IMR-90 (cell line): ENCODE measurements at regions not wholly inside any gene's neighbourhood (a gene's known extent, or its start where the extent isn't known, plus 50 kb on each side); places are given as distances from the start of the nearest gene placed in this dataset.

Experiments
- ATAC-seq: fragments of 200-7000 bp; cut with Tn5 transposase; 2 replicates; pipeline ENCODE4 v1.9.1; 2020; ENCODE audit warnings: low read depth, mild to moderate bottlenecking, moderate library complexity
- BruUV-seq: library from RNA; stranded (reverse); fragments of 400-500 nt; replicated peaks from 2 replicates; lab custom pipeline; 2021; lab: Mats Ljungman, UMichigan
- CTCF ChIA-PET: fragments of 300-600 bp; formaldehyde crosslinking; extraction: SDS; loops from one replicate; lab custom pipeline; 2021; ENCODE audit warnings: antibody characterized with exemption; lab: Yijun Ruan, JAX
- POLR2A ChIA-PET: fragments of 300-600 bp; sonication (Branson Sonifier 250); formaldehyde crosslinking; loops from one replicate; lab custom pipeline; 2022; ENCODE audit warnings: antibody characterized with exemption; ENCODE audit not compliant: unreplicated experiment; lab: Charles Lee
- DNase-seq: peaks from one replicate; pipeline ENCODE4 v3.0.0; 2013
- H2AFZ ChIP-seq: replicated peaks from 2 replicates; pipeline ENCODE3; 2013; ENCODE audit warnings: low read length, mild to moderate bottlenecking; ENCODE audit not compliant: poor library complexity
- H2AK5ac ChIP-seq: 2 replicates; pipeline ENCODE4 v1.6.1; 2013; ENCODE audit warnings: low read depth, low read length, inconsistent platforms
- H2AK9ac ChIP-seq: replicated peaks from 2 replicates; pipeline ENCODE3; 2013; ENCODE audit warnings: mild to moderate bottlenecking, low read depth, low read length, moderate library complexity; ENCODE audit not compliant: poor library complexity
- H2BK120ac ChIP-seq: 2 replicates; pipeline ENCODE4 v1.6.1; 2013; ENCODE audit warnings: low read depth, low read length, inconsistent platforms
- H2BK15ac ChIP-seq: 3 replicates; pipeline ENCODE4 v1.6.1; 2013; ENCODE audit warnings: low read depth, low read length, inconsistent platforms
- H2BK20ac ChIP-seq: 2 replicates; pipeline ENCODE4 v1.6.1; 2013; ENCODE audit warnings: low read depth, mild to moderate bottlenecking, inconsistent platforms, low read length, moderate library complexity
- H2BK5ac ChIP-seq: 2 replicates; pipeline ENCODE4 v1.6.1; 2013; ENCODE audit warnings: mild to moderate bottlenecking, low read depth, low read length, inconsistent platforms; ENCODE audit not compliant: poor library complexity, severe bottlenecking
- H3K14ac ChIP-seq: replicated peaks from 2 replicates; pipeline ENCODE4 v1.6.1; 2013; ENCODE audit warnings: low read depth, low read length, inconsistent platforms
- H3K18ac ChIP-seq: 2 replicates; pipeline ENCODE4 v1.6.1; 2013; ENCODE audit warnings: low read depth, low read length, control low read depth
- H3K23ac ChIP-seq: 2 replicates; pipeline ENCODE4 v1.6.1; 2013; ENCODE audit warnings: low read depth, low read length, inconsistent platforms
- H3K27ac ChIP-seq: 2 replicates; pipeline ENCODE4 v1.5.1; 2013; ENCODE audit warnings: mild to moderate bottlenecking, control low read depth, low read length; ENCODE audit not compliant: insufficient read depth
- H3K27me3 ChIP-seq: 2 replicates; pipeline ENCODE4 v1.6.1; 2013; ENCODE audit warnings: low read length; ENCODE audit not compliant: control insufficient read depth, insufficient read depth
- H3K36me3 ChIP-seq: 2 replicates; pipeline ENCODE4 v1.6.1; 2013; ENCODE audit warnings: low read length, mixed read lengths; ENCODE audit not compliant: control insufficient read depth, insufficient read depth
- H3K4ac ChIP-seq: 2 replicates; pipeline ENCODE4 v1.6.1; 2013; ENCODE audit warnings: low read depth, low read length, inconsistent platforms
- H3K4me1 ChIP-seq: 2 replicates; pipeline ENCODE4 v1.6.1; 2013; ENCODE audit warnings: low read length, mixed read lengths; ENCODE audit not compliant: control insufficient read depth, insufficient read depth
- H3K4me2 ChIP-seq: 2 replicates; pipeline ENCODE4 v1.6.1; 2013; ENCODE audit warnings: low read depth, mild to moderate bottlenecking, control low read depth, low read length, moderate library complexity
- H3K4me3 ChIP-seq: 2 replicates; pipeline ENCODE4 v1.5.1; 2013; ENCODE audit warnings: low read depth, mild to moderate bottlenecking, control low read depth, low read length, moderate library complexity; ENCODE audit not compliant: insufficient read depth
- H3K56ac ChIP-seq: 2 replicates; pipeline ENCODE4 v1.6.1; 2013; ENCODE audit warnings: low read length, inconsistent platforms; ENCODE audit not compliant: insufficient read depth; ENCODE audit errors: extremely low read depth
- H3K79me1 ChIP-seq, 2 experiments: 2 replicates each; pipeline ENCODE4 v1.6.1; 2013; ENCODE audit warnings: low read length in 2 of 2, inconsistent platforms in 1 of 2, low read depth in 1 of 2
- H3K9ac ChIP-seq: 2 replicates; pipeline ENCODE4 v1.6.1; 2013; ENCODE audit warnings: low read depth, low read length, control low read depth
- H3K9me1 ChIP-seq: 2 replicates; pipeline ENCODE4 v1.6.1; 2013; ENCODE audit warnings: low read length, inconsistent platforms; ENCODE audit not compliant: insufficient read depth
- H3K9me3 ChIP-seq: 2 replicates; pipeline ENCODE4 v1.6.1; 2013; ENCODE audit warnings: low read length; ENCODE audit not compliant: control insufficient read depth, insufficient read depth
- H4K20me1 ChIP-seq: 2 replicates; pipeline ENCODE4 v1.6.1; 2013; ENCODE audit warnings: low read length, inconsistent platforms; ENCODE audit not compliant: insufficient read depth
- H4K5ac ChIP-seq: 2 replicates; pipeline ENCODE4 v1.6.1; 2013; ENCODE audit warnings: mild to moderate bottlenecking, low read depth, low read length, control low read depth
- H4K8ac ChIP-seq, 2 experiments: 2 replicates each; pipeline ENCODE4 v1.6.1; 2013; ENCODE audit warnings: low read depth in 2 of 2, low read length in 2 of 2, control low read depth in 1 of 2, inconsistent platforms in 1 of 2
- H4K91ac ChIP-seq: 2 replicates; pipeline ENCODE4 v1.6.1; 2013; ENCODE audit warnings: low read depth, low read length, inconsistent platforms; ENCODE audit not compliant: insufficient read depth
- CEBPB ChIP-seq: IDR thresholded peaks from 2 replicates; pipeline ENCODE4 v1.6.1; 2012; ENCODE audit warnings: low read depth, low read length, improper control_type of control experiment
- MAZ ChIP-seq: IDR thresholded peaks from 2 replicates; pipeline ENCODE4 v1.6.1; 2012; ENCODE audit warnings: low read depth, mild to moderate bottlenecking, low read length, improper control_type of control experiment, moderate library complexity, borderline replicate concordance
- RAD21 ChIP-seq: IDR thresholded peaks from 2 replicates; pipeline ENCODE4 v1.6.1; 2012; ENCODE audit warnings: low read length, improper control_type of control experiment
- RCOR1 ChIP-seq: IDR thresholded peaks from 2 replicates; pipeline ENCODE4 v1.6.1; 2012; ENCODE audit warnings: mild to moderate bottlenecking, low read length, improper control_type of control experiment; ENCODE audit not compliant: insufficient replicate concordance
- WGBS, 2 experiments: methylation state at CpG; one replicate each; pipeline versions ENCODE4 v1.1.5 to v1.1.7; 2013; ENCODE audit warnings: missing lambda C conversion rate in 2 of 2; ENCODE audit not compliant: insufficient read length in 1 of 2; ENCODE audit errors: extremely low coverage in 2 of 2; 5-methylcytosine and 5-hydroxymethylcytosine counted together
- dilution Hi-C: fragments of 300-500 bp; cut with HindIII; formaldehyde crosslinking; loops from one replicate; pipeline ENCODE4 v1.14.3; 2018; ENCODE audit warnings: low sequenced_read_pairs; ENCODE audit not compliant: unreplicated experiment
- in situ Hi-C: fragments of 300-500 bp; cut with MboI; formaldehyde crosslinking; loops from 3 replicates; pipeline ENCODE4 v1.14.3; 2019; ENCODE audit warnings: low sequenced_read_pairs, inconsistent platforms, mixed read lengths
- intact Hi-C: fragments of 100-400 bp; cut with micrococcal nuclease; formaldehyde crosslinking; loops from 2 replicates; pipeline ENCODE4 v1.10.0; 2022

- ATAC-seq (peak; percentile 21), DNase-seq (no peak)
- peak overlapping the region; percentile 93; the same call in 1 of the 2 replicates for H4K5ac ChIP-seq
- peak overlapping the region; percentile 73; the same call in 1 of the 2 replicates for H4K91ac ChIP-seq
- WGBS, 2 experiments, result no CpG with 5 or more reads among the region's 2 CpGs
- H2AFZ ChIP-seq, result no peak overlapping the region
- peak overlapping the region; percentile 93 for H2BK20ac ChIP-seq
- H3K18ac ChIP-seq, result peak overlapping the region; percentile 98
- peak overlapping the region; percentile 44; the same call in 1 of the 2 replicates for H3K9ac ChIP-seq
- peak overlapping the region; percentile 83 for H3K56ac ChIP-seq
- no peak overlapping the region for H2AK9ac ChIP-seq
- peak overlapping the region; percentile 89; the same call in 2 of the 3 replicates for H2BK15ac ChIP-seq
- peak overlapping the region; percentile 94 for H2BK120ac ChIP-seq
- peaks cover 9% of the 10 kb centered on the region for H3K4me1 ChIP-seq
- no peaks in the 10 kb centered on the region for H3K27me3 ChIP-seq
- no peaks in the 10 kb centered on the region for H3K36me3 ChIP-seq
- H2BK5ac ChIP-seq, result peak overlapping the region; percentile 97
- H3K14ac ChIP-seq, result peak overlapping the region; percentile 73
- H3K4ac ChIP-seq, result peak overlapping the region; percentile 90; the same call in 1 of the 2 replicates
- H3K27ac ChIP-seq, result peak overlapping the region; percentile 95
- H4K8ac ChIP-seq, result peak overlapping the region; percentile 76 to 92
- TF ChIP-seq RAD21, result no peak
- TF ChIP-seq CEBPB, result no peak
- TF ChIP-seq MAZ, result no peak
- TF ChIP-seq RCOR1, result no peak
- ChIA-PET CTCF (interaction anchor here (0.6 kb wide), 1 partner anchor 10 kb away, joined by 3 read pairs; no protein-coding TSS in a partner anchor), POLR2A (interaction anchor here (0.6 kb wide), 1 partner anchor 41 kb away, joined by 8 read pairs; no protein-coding TSS in a partner anchor)
- intact Hi-C loops (loop anchor here (2.0 to 5.0 kb wide), 4 partner anchors 13 to 239 kb away; no protein-coding TSS in a partner anchor), dilution Hi-C loops (no loop called here), in situ Hi-C loops (no loop called here)
- no peak overlapping the region; the same call in 1 of the 2 replicates for H2AK5ac ChIP-seq
- H3K23ac ChIP-seq, result peak overlapping the region; percentile 79
- H3K79me1 ChIP-seq, result no peaks in the 10 kb centered on the region
- H3K9me3 ChIP-seq, result no peaks in the 10 kb centered on the region
- no peaks in the 10 kb centered on the region for H4K20me1 ChIP-seq
- no peak overlapping the region for H3K4me3 ChIP-seq
- H3K4me2 ChIP-seq, result peak overlapping the region; percentile 39; the same call in 1 of the 2 replicates
- TSS peak; percentile 54 for BruUV-seq
- peaks cover 3% of the 10 kb centered on the region; the same call in 1 of the 2 replicates for H3K9me1 ChIP-seq
These were observed 264.1 kb upstream of the FN1 start for GRCh38 chr2:215699700-215700538.
